ENCODE measurements at regions not wholly inside any gene's neighbourhood (a gene's known extent, or its start where the extent isn't known, plus 50 kb on each side); places are given as distances from the start of the nearest gene placed in this dataset.

GRCh38 chr4:22122062-22122461 is 173.5 kb upstream of the KCNIP4 start:
- TF ChIP-seq ZNF8 (CRISPR knock-in tag; IDR thresholded peaks at IDR 0.05): no peak
- no peak for TF ChIP-seq ARNTL (CRISPR knock-in tag; IDR thresholded peaks at IDR 0.05; ENCODE audit: borderline replicate concordance, low read depth)
